Activated naive CD4-positive, alpha-beta T cell (primary cell): ENCODE measurements at regions not wholly inside any gene's neighbourhood (a gene's known extent, or its start where the extent isn't known, plus 50 kb on each side); places are given as distances from the start of the nearest gene placed in this dataset.

Source experiments
- DNase-seq, 4 experiments: peaks; one replicate each; lab custom pipeline; 2025; lab: John Stamatoyannopoulos, UW

DNA sequence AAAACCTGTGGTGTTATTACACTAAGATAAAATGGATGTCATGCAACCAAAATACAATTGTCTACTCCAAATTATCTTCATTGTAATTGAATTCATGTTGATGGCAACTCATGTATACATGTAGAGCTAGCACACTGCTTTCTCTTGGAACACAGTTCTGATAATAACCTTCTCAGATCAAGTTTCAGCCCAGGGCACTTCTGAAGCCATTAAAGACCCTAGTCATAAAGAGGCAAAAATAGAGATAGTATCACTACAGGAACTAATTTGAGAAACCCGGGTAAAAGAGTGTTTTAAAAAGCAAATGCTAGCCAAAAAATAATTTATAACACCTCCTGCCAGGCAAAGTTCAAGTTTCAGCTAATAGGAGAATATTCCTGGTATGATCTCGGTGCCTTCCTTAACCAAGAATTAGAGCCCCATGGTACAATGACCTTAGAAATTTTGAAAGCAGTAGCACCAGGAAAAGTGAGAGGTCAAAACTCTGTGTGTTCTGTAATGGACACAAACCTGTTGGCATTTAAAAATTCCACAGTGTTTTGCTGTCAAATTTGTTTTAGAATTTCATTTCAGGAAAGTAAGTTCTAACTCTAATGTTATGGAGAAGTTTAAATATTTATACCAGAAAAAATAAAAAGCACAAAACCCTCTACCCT lies 105.0 kb upstream of the FRMD6 start:
- no peak for DNase-seq

DNA sequence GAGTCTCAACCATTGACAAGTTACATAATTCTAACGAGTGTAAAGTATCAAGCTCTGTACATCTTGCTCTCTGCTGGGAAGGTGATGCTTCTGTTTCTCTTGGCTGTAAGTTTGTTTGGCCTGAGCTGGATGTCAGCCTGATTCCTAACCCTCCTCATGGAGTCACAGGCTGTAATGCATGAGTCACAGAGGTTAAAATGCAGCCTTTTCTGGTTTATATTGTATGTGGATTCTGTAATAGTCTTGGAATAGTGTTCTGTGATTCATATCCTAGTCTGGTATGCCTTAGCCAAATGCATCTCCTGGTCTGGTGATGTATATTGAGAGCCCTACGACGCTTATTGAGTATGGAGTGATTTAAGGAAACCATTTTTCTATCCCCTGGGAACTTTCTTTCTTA lies 104.5 kb upstream of the FRMD6 start:
- no peak for DNase-seq

DNA sequence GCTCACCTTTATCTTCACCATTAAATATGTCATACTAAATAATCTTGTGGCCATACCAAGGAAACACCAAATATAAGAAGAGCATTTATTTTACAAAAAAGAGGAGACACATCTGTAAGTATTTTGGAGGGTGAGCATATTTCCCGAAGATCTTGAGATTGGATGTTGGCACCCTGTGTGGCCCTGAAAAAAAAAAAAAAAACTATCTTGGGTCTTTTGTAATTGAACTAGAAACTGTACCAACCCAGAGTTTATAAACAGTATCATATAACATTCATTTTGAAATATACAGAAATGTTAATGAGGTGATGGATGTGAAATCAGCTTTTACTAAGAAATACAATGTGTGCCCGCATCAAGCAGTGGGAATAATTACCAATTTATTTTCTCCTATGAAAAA lies 104.0 kb upstream of the FRMD6 start:
- no peak for DNase-seq

DNA sequence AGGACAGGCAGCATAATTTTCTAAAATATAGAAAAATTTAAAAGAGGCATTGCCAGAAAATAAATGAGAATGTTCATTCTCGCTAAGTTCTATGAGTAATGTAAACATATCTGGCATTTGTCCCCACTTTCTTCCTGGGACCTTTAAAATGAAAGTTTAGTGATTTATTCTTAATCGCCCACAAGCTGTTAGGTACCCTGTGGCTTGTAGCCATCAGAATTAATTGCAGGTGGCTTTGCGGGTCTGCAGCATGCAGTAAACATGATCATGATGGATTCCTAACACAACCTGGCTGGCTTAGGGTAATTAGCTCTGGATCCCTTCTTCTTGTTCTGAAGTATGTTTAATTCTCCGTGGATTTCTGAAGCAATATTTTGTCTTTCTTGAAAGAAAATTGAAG lies 103.5 kb upstream of the FRMD6 start:
- no peak for DNase-seq

DNA sequence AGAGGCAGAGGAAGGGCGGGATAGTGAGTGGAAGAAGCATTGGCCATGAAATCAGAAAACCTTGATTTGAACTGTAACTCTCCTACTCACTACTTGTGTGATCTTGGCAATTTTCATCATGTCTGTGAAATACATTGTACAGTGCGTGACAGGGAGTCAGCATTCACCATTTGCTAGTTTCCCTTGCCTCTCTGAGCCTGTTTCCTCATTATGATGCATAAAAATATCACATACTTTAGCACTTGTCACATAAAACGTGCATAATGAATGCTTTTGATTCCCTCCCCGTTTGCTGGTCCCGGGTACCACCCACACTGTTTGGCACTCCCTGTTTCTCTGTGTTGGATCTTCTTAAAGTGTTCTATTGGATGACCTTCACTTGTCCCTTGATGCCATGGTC lies 101.1 kb upstream of the FRMD6 start:
- DNase-seq = no peak

DNA sequence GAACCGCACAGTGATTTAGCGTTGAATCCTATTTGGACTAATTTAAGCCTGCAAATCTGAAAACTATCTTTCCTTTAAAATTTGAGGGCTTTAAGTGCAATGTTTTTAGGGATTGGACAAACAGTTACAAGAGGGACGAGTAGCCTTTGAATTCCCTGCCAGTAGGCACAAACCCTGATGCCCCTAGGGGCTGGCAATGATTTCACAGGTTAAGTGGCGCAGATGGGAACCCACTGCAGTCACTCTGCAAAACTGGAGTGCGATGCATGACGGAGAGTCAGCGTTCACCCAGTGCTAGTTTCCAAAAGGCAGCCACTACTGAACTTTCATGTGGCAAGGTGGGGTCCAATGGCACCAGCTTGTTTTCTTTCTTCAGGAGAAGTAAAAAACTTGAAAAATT lies 99.4 kb upstream of the FRMD6 start:
- no peak for DNase-seq

DNA sequence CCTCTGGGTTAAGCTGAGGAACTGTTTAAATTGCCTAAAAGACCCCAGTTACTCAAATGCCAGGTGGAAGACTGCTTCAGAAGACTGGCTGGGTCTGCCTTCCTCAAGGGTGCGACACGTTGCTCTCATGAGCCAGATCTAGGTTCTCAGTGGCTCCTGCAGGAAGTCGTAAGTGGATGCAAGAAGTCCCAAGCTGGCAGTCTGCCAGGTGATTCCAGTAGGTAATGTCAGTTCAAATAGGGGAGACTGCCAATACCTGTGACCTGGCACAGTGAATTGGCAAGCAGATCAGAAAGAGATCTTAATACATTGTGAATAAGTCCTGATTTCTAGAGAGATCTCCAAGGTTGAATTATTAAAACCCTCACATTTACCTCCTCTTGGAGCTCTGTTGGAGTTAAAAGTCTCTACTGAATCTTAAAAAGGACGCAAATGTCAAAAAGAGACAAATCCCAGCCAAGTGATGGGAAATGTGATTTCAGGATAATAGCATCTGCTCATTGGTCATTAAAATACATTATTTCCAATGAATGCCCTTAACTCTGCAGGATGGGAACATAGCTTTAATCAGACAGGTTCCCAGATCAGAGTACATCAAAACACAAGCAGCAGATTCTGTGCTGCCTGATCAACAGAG lies 98.8 kb upstream of the FRMD6 start:
- DNase-seq = no peak

DNA sequence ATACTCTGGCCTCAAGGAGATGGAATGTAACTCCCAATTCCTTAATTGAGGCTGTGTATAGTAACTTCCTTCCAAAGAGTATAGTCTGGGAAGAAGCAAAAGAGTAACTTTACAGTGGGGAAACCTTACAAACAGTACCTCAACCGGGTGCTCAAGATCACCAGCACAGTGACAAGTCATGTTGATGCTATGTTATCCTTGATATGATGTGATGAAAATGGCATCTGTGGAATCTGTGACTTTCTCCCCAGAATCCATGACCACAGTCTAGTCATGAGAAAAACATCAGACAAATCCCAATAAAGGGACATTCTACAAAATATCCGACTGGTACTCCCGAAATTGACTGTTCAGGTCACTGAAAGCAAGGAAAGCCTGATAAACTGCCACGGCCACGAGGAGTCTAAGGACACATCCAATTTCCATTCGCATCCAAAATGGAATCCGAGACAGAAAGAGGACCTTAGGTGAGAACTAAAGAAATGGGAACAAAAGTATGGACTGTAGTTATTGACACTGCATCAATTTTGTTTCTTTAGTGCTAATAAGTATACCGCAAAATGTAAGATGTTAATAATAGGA lies 97.3 kb upstream of the FRMD6 start:
- DNase-seq = no peak

DNA sequence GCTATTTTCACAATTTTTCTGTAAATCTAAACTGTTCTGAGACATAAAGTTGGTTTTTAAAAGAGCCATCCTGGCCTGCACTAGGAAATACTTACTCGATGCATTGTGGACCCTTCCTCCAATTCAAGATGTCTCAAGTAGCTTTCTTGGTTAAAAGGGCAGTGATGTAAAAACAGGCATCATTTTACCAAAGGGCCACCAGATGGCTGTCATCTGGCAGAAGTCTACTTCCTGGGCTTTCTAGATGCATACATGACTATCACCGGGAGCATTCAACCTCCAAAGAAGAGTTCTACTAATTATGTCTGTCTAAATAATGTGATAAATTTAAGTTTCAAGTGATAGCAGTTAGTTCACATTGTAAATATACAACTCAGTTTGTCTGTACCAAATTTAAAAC lies 96.8 kb upstream of the FRMD6 start:
- DNase-seq = no peak

DNA sequence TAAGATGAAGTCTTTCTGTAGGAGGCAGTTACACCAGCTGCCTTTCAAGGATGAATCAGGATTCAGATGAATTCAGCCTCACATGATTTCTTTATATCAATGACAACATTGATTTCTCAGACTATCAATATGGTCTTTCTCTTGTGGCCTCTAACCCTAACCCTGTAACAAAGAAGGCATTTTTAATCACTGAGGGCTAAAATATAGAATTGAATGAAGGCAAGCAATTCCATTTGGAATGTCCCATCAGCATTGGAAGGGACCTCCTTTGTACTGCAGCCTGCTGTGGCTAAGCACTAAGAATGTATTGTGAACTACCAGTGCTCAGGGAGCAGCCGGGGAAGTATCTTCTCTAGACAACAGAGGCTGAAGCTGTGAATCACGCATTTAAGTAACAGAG lies 90.6 kb upstream of the FRMD6 start:
- no peak for DNase-seq

DNA sequence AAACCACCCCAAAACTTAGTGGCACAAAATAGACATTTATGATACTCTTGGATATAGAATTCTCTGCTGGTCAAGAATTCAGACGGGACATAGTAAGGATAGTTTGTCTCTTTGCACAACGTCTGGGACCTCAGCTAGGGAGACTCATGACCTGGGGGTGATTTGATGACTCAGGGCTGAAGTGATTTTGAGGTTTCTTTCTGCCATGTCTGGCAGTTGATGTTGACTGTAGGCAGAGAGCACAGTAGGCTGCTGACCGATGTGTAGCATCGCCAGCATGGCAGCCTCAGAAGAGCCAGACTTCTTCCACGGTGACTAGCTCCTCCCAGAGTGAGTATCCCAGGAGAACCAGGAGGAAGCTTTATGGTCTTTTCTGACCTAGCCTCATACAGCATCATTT lies 88.9 kb upstream of the FRMD6 start:
- no peak for DNase-seq

DNA sequence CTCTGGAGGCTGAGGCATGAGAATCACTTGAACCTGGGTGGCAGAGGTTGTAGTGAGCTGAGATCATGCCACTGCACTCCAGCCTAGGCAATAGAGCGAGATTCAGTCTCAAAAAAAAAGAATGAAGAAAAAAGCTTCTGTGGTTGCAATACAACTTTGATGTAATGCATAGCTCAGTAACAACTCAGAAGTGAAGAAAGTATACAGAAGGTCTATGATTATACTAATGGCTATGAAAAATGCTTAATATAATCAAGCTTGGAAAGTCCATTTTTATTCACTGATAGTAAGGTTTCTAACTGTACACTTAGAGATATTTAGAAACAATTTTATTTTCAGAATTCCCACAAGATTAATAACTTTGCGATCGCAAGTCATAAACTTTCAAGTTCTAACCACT lies 88.2 kb upstream of the FRMD6 start:
- no peak for DNase-seq

DNA sequence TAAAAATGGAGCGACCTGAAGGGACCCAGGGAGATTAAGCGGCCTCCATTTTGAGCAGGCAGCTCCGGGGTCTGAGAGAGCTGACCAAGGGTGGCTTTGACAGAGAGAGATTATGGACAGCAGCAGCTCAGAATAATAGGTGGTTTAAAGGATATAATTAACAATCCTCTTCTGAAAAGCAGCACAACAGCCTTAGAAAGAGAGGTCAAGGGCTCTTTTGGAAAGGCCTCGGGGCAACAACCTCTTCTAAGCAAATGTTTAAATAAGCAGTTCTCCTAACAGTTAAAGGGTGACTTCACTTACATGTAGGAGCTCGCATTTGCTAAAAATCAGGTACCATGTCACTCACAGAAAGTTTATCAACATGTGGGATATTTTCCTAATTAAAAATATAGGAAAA lies 87.2 kb upstream of the FRMD6 start:
- no peak for DNase-seq

DNA sequence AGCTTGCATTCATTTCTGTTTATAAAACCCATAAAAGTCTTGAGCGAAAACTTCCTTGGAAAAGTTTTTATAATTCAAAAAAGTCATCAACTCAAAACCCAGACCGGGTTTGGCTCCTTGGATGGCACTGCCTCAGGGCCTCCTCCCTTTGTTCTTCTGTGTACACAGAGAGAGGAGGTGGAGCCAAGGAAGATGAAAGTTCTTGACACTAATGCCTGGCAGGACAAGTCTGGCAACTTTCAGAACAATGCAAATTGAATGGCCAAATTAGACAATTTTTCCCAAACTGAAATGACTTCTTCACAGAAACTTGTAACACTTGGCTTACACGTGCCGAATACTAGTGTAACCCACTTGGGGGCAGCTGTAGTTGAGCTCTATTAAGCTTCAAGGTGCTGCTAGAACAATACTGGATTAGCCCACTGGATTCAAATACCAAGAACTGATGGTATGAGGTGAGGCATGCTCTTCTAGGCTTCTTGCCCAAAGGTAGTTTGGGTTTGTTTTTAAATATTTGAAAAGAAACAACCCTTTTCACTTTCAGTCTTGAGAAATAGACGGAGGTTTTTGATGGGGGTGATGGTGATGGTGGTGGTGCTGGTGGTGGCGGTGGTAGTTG lies 86.6 kb upstream of the FRMD6 start:
- no peak for DNase-seq

DNA sequence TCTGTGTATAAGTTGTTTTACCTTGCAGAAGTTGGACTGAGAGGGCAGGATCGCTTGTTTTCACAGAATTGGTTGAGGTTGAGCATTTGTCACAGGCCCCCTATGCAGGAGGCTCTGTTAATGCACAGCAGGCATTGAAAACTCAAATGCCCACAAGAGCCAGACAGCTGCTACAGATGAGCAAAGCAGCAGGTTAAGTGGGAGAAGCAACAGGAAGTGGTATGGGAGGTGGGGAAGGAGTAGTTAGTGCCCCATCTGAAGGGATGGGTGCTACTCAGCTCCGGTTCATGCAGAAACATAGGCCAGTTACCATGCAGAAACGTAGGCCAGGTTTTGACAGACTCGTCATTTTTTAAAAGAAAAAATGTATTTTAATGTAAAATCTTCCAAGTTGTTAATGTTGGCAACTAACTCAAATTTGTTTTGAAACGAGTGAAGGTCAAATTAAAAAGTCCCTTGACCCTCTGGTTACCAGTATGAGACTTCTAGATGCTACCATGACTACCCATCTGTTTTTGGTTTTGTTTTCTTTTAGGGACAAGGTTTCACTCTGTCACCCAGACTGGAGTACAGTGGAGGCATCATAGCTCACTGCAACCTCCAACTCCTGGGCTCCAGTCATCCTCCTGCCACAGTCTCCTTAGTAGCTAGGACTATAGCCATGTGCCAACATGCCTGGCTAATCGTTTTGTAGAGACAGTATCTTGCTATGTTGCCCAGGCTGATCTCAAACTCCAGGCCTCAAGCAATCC lies 84.7 kb upstream of the FRMD6 start:
- DNase-seq = no peak

DNA sequence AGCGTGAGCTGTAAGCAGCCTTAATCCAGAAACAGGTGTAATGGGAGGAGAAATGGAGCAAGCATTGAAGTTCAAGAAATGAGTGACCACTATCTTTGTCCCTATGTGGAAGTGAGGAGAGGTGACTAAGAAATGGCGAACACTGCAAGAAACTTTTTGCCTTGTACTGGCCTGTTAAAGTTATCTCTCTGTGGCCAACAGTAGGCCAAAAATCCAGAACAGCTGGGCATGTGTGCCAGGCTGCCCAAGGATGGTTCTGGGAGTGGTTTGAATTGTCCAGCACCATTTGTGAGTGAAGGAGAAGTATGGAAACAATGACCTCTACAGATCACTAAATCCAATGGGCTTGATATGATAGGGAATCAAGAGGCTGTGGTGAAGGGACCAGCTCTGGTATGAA lies 83.3 kb upstream of the FRMD6 start:
- DNase-seq = no peak

DNA sequence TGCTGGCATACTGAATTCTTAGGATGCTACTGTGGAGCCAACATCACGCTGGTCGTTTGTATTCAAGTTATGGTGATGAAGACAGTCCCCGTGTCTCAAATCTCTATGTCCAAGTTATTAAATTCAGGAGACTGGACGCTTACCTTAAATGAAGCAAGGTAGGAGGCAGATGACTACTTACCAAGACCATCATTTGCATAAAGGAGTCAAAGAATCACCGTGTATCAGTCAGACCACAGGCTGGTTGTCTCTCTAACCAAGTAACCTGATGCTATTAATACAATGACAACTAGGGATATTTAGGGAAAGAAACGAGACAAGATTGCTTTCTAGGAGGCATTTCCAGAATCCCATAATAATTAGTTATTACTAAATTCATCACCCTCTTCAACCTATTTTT lies 78.1 kb upstream of the FRMD6 start:
- no peak for DNase-seq

DNA sequence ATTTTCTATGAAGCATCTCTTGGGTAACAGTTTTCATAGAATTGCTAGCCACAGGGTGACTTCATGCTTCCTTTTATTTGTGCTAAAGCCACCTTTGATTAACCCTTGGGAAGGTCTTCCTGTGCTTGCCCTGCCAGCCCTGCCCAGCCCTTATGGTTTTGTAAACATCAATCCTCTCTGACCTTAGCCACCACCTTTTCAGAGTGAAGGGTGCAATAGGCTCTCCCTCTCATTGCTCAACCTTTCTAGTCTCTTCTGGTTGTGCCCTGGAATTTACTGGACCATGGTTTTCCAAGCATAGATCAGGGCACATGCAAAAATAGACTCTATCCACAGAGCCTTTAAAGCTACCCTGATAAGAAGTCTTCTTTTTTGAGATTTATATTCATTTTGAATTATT lies 77.7 kb upstream of the FRMD6 start:
- no peak for DNase-seq

DNA sequence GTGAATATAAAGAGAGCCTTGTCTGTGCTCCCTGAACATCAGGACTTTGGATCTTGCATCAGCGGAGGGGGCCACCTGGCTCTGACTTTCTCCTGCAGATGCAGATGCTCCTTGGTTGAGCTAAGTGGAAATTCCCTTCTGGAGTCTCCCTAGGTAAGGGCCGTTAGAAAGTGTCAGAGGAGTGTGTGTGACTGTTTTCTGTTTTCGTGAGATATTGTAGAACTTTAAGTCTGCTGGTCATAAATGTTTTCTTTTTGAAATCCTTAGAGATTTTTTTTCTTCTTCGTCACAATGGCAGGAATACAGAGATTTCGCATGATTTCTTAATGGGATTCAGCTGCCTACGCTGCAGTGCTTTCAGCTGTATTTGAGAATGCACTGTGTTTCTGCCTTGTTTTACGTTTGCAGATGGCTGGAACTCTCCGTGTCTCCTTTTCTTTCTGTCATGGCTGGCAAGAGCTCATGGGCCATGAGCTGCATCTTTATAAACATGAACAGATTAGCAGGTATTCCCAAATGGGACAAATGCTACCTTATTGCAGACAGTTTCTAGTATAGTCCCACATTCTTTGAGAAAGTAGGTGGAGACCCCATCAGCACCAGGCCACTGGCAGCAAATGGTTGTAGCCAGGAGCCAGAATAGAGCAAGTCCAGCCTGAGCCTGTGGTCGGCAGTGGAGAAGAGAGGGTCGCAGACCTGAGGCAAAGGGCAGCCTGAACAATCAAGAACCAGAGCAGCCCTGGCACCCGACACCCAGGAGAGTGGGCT lies 76.2 kb upstream of the FRMD6 start:
- no peak for DNase-seq

DNA sequence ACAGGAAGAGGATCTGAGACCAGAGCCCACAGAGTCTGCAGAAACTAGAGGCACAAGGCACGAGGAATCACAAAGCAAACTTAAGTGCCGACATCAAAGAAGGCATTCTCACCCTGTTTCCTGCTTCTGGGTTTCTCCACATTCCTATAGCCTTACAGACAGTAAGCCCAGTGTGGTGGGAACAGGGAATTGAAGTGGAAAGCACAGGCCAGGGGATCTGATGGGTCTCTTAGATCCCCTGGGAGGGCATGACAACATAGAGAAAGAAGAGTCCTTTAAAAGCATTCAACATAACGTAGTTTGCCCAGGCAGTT lies 75.6 kb upstream of the FRMD6 start:
- no peak for DNase-seq

DNA sequence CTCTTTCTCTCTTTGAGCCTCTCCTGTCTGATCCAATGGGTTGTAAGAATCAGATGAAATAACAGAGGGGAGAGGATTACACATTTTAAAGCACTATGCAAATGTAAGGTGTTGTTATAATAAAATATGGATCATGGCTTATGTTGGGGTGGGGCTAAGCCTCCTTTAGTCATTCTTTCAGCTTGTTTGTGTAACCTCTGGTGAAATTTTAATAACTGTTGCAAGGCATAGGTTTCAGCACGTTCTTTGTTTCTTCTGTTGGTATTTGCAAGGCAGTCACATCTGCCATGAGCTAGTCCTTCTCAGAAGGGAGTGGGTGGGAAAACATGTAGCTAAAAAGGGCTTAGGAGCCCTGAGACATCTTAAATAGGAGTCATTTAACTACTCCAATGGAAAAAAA lies 74.8 kb upstream of the FRMD6 start:
- no peak for DNase-seq

DNA sequence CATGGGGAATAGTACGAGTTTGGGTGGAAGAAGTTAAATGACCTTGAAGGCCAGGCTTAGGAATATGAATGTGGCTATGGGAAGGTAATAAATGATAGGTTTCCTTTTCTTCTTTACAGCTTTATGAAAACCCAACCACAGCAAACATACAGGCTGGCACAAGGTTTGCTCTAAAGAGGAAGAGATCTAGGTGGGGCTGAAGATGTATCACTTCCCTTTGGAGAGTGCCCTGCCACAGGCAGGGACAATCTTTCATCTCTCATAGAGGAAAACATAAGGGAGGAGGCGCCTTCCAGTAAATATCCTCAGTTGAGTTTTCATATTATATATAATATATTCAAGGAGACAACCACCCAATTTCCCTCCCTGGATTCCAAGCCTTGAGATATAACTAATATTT lies 72.9 kb upstream of the FRMD6 start:
- no peak for DNase-seq
